ENCODE measurements at regions not wholly inside any gene's neighbourhood (a gene's known extent, or its start where the extent isn't known, plus 50 kb on each side); places are given as distances from the start of the nearest gene placed in this dataset.

DNA sequence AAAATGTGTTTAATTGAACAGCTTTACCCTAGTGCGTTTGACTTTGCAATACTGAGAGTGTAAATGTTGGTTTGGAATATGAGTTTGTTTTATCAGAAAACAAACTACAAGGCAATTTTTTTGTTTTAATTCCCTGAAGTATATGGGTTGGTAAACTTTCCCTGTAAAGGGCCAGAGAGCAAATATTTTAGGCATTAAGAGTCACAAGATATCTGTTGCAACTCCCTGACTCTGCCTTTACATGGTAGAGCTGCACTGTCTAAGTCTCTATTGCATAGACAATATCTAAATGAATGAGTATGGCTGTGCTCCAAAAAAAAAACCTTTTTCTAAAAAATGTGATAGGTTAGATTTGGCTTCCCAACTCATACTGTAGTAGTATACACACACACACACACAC lies 115.1 kb upstream of the PBX1 start:
- TF ChIP-seq, protein P1, sequence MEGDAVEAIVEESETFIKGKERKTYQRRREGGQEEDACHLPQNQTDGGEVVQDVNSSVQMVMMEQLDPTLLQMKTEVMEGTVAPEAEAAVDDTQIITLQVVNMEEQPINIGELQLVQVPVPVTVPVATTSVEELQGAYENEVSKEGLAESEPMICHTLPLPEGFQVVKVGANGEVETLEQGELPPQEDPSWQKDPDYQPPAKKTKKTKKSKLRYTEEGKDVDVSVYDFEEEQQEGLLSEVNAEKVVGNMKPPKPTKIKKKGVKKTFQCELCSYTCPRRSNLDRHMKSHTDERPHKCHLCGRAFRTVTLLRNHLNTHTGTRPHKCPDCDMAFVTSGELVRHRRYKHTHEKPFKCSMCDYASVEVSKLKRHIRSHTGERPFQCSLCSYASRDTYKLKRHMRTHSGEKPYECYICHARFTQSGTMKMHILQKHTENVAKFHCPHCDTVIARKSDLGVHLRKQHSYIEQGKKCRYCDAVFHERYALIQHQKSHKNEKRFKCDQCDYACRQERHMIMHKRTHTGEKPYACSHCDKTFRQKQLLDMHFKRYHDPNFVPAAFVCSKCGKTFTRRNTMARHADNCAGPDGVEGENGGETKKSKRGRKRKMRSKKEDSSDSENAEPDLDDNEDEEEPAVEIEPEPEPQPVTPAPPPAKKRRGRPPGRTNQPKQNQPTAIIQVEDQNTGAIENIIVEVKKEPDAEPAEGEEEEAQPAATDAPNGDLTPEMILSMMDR (conservative IDR thresholded peaks at IDR 0.05 in 1 of 2, IDR thresholded peaks at IDR 0.05 in 1 of 2; ENCODE audit: extremely low read depth in 1 of 2, insufficient read depth in 1 of 2, low read depth in 1 of 2, low read length in 2 of 2), result no peak
- TF ChIP-seq EZH2 (IDR thresholded peaks at IDR 0.05; ENCODE audit: borderline replicate concordance, low read length), result no peak
